ENCODE measurements at regions not wholly inside any gene's neighbourhood (a gene's known extent, or its start where the extent isn't known, plus 50 kb on each side); places are given as distances from the start of the nearest gene placed in this dataset.

DNA sequence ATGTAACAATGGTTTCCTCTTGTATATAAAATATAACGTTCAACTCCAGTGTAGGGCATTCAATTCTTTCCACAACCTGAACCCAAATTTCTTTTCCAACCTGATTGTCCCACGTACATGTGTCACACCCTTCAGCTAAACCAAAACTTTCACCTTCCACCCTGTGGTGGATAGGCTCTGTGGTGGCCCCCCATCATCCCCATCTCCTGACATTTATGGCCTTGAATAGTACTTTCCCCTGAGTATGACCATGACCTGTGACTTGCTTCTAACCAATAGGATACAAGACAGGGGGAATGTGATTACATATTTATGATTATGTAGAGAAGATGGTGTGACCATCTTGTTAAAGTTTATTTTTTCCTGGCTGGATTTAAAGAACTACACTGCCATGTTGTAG lies 377.0 kb downstream of the PTPRC start:
- TF ChIP-seq, protein P1, sequence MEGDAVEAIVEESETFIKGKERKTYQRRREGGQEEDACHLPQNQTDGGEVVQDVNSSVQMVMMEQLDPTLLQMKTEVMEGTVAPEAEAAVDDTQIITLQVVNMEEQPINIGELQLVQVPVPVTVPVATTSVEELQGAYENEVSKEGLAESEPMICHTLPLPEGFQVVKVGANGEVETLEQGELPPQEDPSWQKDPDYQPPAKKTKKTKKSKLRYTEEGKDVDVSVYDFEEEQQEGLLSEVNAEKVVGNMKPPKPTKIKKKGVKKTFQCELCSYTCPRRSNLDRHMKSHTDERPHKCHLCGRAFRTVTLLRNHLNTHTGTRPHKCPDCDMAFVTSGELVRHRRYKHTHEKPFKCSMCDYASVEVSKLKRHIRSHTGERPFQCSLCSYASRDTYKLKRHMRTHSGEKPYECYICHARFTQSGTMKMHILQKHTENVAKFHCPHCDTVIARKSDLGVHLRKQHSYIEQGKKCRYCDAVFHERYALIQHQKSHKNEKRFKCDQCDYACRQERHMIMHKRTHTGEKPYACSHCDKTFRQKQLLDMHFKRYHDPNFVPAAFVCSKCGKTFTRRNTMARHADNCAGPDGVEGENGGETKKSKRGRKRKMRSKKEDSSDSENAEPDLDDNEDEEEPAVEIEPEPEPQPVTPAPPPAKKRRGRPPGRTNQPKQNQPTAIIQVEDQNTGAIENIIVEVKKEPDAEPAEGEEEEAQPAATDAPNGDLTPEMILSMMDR (IDR thresholded peaks at IDR 0.05; ENCODE audit: insufficient read depth, low read length, poor library complexity, severe bottlenecking): no peak
- no peak for TF ChIP-seq EZH2phosphoT487 (conservative IDR thresholded peaks at IDR 0.05; ENCODE audit: low read length)
